ENCODE measurements at regions not wholly inside any gene's neighbourhood (a gene's known extent, or its start where the extent isn't known, plus 50 kb on each side); places are given as distances from the start of the nearest gene placed in this dataset.
"Not testable (repeated sequence)": the region's sequence is repeated elsewhere in the genome, so short reads cannot be mapped to it uniquely, and the experiment has no call there.

GRCh38 chr9:66820014-66820660 is 80.4 kb upstream of the ZNF658 start:
- no CpG with 5 or more reads among the region's 5 CpGs for WGBS (ENCODE audit: insufficient coverage)
- H3K9me3 ChIP-seq (replicated peaks in 1 of 2; ENCODE audit: control insufficient read depth in 1 of 2, insufficient read depth in 1 of 2, low read length in 2 of 2); H3K4me1 Mint-ChIP-seq; DNase-seq; H3K36me3 Mint-ChIP-seq; H3K9ac ChIP-seq (ENCODE audit: insufficient read depth, low read length, poor library complexity, severe bottlenecking); H3K4me3 ChIP-seq (replicated peaks in 1 of 3; ENCODE audit: low read depth in 2 of 3, low read length in 3 of 3); H4K20me1 ChIP-seq (ENCODE audit: insufficient read depth, low read length); H3K36me3 ChIP-seq (replicated peaks in 1 of 2; ENCODE audit: control insufficient read depth in 1 of 2, insufficient read depth in 2 of 2, low read length in 2 of 2); H3K4me3 Mint-ChIP-seq; H3K27ac Mint-ChIP-seq; H3K27me3 ChIP-seq (ENCODE audit: control insufficient read depth in 2 of 2, insufficient read depth in 2 of 2, low read length in 2 of 2); H3K79me2 ChIP-seq (ENCODE audit: insufficient read depth, low read length); H3K27ac ChIP-seq (ENCODE audit: low read depth in 1 of 2, low read length in 2 of 2); H3K27me3 Mint-ChIP-seq (ENCODE audit: low read depth in 3 of 3); H3K4me1 ChIP-seq (ENCODE audit: control insufficient read depth in 1 of 2, insufficient read depth in 2 of 2, low read length in 2 of 2); H2AFZ ChIP-seq (ENCODE audit: insufficient read depth, low read depth, low read length, poor library complexity, severe bottlenecking); H3K9me3 Mint-ChIP-seq; H3K4me2 ChIP-seq (replicated peaks; ENCODE audit: extremely low read depth, low read length, poor library complexity, severe bottlenecking); intact Hi-C loops (cut with micrococcal nuclease): not testable (repeated sequence)

- H3K27ac ChIP-seq (ENCODE audit: low read depth in 1 of 2, low read length in 2 of 2); H3K27me3 Mint-ChIP-seq (ENCODE audit: low read depth in 3 of 3); DNase-seq; H3K9me3 ChIP-seq (replicated peaks in 1 of 2; ENCODE audit: control insufficient read depth in 1 of 2, insufficient read depth in 1 of 2, low read length in 2 of 2); H3K4me1 Mint-ChIP-seq; H3K36me3 Mint-ChIP-seq; H2AFZ ChIP-seq (ENCODE audit: insufficient read depth, low read depth, low read length, poor library complexity, severe bottlenecking); H4K20me1 ChIP-seq (ENCODE audit: insufficient read depth, low read length); H3K36me3 ChIP-seq (replicated peaks in 1 of 2; ENCODE audit: control insufficient read depth in 1 of 2, insufficient read depth in 2 of 2, low read length in 2 of 2); H3K9ac ChIP-seq (ENCODE audit: insufficient read depth, low read length, poor library complexity, severe bottlenecking); H3K4me3 ChIP-seq (replicated peaks in 1 of 3; ENCODE audit: low read depth in 2 of 3, low read length in 3 of 3); H3K4me3 Mint-ChIP-seq; H3K27me3 ChIP-seq (ENCODE audit: control insufficient read depth in 2 of 2, insufficient read depth in 2 of 2, low read length in 2 of 2); H3K4me1 ChIP-seq (ENCODE audit: control insufficient read depth in 1 of 2, insufficient read depth in 2 of 2, low read length in 2 of 2); intact Hi-C loops (cut with micrococcal nuclease); H3K4me2 ChIP-seq (replicated peaks; ENCODE audit: extremely low read depth, low read length, poor library complexity, severe bottlenecking); H3K9me3 Mint-ChIP-seq; H3K79me2 ChIP-seq (ENCODE audit: insufficient read depth, low read length); H3K27ac Mint-ChIP-seq: not testable (repeated sequence)
- WGBS (ENCODE audit: insufficient coverage): 87% methylated on average over 4 of the region's 6 CpGs
Measured at GRCh38 chr9:66824169-66824568, 76.4 kb upstream of the ZNF658 start.

DNA sequence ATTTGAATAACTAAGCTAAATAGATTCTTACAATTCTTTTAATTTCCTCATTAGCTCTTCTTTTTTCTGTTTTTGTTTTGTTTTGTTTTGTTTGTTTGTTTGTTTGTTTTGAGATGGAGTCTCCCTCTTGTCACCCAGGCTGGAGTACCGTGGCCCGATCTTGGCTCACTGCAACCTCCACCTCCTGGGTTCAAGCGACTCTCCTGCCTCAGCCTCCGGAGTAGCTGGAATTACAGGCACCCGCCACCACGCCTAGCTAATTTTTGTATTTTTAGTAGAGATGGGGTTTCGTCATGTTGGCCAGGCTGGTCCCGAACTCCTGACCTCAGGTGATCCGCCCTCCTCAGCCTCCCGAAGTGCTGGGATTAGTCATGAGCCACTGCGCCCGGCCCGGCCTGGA is 70.7 kb upstream of the ZNF658 start:
- H3K27ac Mint-ChIP-seq; H3K9ac ChIP-seq (ENCODE audit: insufficient read depth, low read length, poor library complexity, severe bottlenecking); H3K4me1 ChIP-seq (ENCODE audit: control insufficient read depth in 1 of 2, insufficient read depth in 2 of 2, low read length in 2 of 2); H3K27me3 Mint-ChIP-seq (ENCODE audit: low read depth in 3 of 3); H3K27me3 ChIP-seq (ENCODE audit: control insufficient read depth in 2 of 2, insufficient read depth in 2 of 2, low read length in 2 of 2); intact Hi-C loops (cut with micrococcal nuclease); H3K4me1 Mint-ChIP-seq; H4K20me1 ChIP-seq (ENCODE audit: insufficient read depth, low read length); H3K4me3 ChIP-seq (replicated peaks in 1 of 3; ENCODE audit: low read depth in 2 of 3, low read length in 3 of 3); H3K27ac ChIP-seq (ENCODE audit: low read depth in 1 of 2, low read length in 2 of 2); H3K36me3 Mint-ChIP-seq; H3K4me3 Mint-ChIP-seq; H3K9me3 Mint-ChIP-seq; H3K36me3 ChIP-seq (replicated peaks in 1 of 2; ENCODE audit: control insufficient read depth in 1 of 2, insufficient read depth in 2 of 2, low read length in 2 of 2); H3K9me3 ChIP-seq (replicated peaks in 1 of 2; ENCODE audit: control insufficient read depth in 1 of 2, insufficient read depth in 1 of 2, low read length in 2 of 2); H2AFZ ChIP-seq (ENCODE audit: insufficient read depth, low read depth, low read length, poor library complexity, severe bottlenecking); DNase-seq; H3K79me2 ChIP-seq (ENCODE audit: insufficient read depth, low read length); H3K4me2 ChIP-seq (replicated peaks; ENCODE audit: extremely low read depth, low read length, poor library complexity, severe bottlenecking): not testable (repeated sequence)
- no CpG with 5 or more reads among the region's 13 CpGs for WGBS (ENCODE audit: insufficient coverage)

DNA sequence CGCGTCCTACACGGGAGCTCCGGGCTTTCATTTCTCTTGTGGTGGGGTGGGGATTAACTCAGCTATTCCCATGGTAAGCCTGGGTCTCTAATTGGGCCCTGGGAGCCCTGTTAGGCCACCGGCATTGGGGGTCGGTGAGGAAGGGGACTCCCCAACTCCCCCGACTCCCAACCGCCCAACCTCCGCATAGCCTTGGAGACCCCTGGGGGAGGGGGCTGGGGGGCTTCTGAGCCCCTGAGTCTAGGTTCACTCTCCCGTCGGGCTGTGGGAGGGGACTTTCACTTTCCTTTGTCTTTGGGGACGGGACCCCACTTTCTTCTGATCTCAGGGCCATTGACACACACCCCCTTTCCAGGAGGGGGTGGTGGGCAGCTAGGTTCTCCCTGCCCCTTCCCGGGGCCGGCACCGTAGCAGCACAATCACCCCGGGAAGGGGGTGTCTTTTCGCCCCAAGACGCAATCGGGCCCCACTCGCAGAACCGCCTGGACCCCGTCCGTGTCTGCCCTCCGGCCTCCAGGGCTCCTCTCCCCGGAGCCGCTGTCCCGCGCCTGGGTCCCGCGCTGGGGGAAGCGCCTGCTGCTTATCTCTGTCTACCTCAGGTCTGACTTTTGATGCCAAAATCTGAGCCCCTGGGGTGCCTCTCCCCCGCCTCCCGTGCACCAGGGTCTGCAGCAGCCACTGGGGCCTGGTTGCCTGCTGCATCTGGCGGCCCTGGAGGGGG is 69.6 kb upstream of the ZNF658 start:
- H3K4me3 ChIP-seq (replicated peaks in 1 of 3; ENCODE audit: low read depth in 2 of 3, low read length in 3 of 3); H3K9ac ChIP-seq (ENCODE audit: insufficient read depth, low read length, poor library complexity, severe bottlenecking); H3K79me2 ChIP-seq (ENCODE audit: insufficient read depth, low read length); H2AFZ ChIP-seq (ENCODE audit: insufficient read depth, low read depth, low read length, poor library complexity, severe bottlenecking); DNase-seq; H3K4me1 ChIP-seq (ENCODE audit: control insufficient read depth in 1 of 2, insufficient read depth in 2 of 2, low read length in 2 of 2); H3K36me3 ChIP-seq (replicated peaks in 1 of 2; ENCODE audit: control insufficient read depth in 1 of 2, insufficient read depth in 2 of 2, low read length in 2 of 2); H3K4me1 Mint-ChIP-seq; intact Hi-C loops (cut with micrococcal nuclease); H4K20me1 ChIP-seq (ENCODE audit: insufficient read depth, low read length); H3K4me3 Mint-ChIP-seq; H3K4me2 ChIP-seq (replicated peaks; ENCODE audit: extremely low read depth, low read length, poor library complexity, severe bottlenecking); H3K36me3 Mint-ChIP-seq; H3K9me3 ChIP-seq (replicated peaks in 1 of 2; ENCODE audit: control insufficient read depth in 1 of 2, insufficient read depth in 1 of 2, low read length in 2 of 2); H3K9me3 Mint-ChIP-seq; H3K27ac Mint-ChIP-seq; H3K27me3 Mint-ChIP-seq (ENCODE audit: low read depth in 3 of 3); H3K27me3 ChIP-seq (ENCODE audit: control insufficient read depth in 2 of 2, insufficient read depth in 2 of 2, low read length in 2 of 2); H3K27ac ChIP-seq (ENCODE audit: low read depth in 1 of 2, low read length in 2 of 2): not testable (repeated sequence)
- 100% methylated on average over 2 of the region's 34 CpGs for WGBS (ENCODE audit: insufficient coverage)
